ENCODE measurements at regions not wholly inside any gene's neighbourhood (a gene's known extent, or its start where the extent isn't known, plus 50 kb on each side); places are given as distances from the start of the nearest gene placed in this dataset.
A peak's percentile ranks its signal among the peaks of the same experiment; 100 is the strongest.
"Not testable (repeated sequence)": the region's sequence is repeated elsewhere in the genome, so short reads cannot be mapped to it uniquely, and the experiment has no call there.

DNA sequence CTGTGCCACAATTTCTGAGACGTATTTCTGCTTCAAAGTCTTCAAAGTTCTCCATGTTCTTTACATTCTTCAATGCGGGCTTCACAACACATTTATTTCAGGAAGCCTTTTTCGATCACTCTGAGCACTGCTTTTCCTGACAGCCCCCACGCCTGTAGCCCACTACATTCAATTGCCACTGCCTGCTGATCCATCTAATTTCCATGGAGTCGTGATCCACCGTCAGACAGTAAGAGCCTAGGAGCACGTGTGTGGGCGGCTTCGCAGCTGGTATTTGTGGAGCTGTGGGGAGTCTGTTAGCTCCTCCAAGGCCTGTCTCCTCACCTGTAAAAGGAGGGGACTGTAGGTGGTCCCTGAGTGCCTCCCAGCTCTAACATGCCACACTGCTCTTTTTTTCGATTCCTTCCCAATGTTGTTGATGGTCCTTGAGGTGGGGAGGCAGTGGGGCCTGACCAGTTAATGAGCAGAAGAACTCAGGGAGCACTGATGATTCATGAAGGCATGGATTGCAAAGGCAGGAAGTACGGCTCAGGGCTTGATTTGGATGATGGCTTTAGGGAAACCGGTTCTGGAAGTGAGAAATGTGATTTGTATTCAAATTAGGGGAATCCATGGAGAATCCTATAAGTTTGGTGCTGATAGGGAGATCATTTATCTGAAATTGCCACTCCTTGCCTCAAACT is 401.1 kb upstream of the PODXL start:
- no peak for DNase-seq

- no peak for DNase-seq
Observed at GRCh38 chr7:131956864-131957263, 400.4 kb upstream of the PODXL start.

DNA sequence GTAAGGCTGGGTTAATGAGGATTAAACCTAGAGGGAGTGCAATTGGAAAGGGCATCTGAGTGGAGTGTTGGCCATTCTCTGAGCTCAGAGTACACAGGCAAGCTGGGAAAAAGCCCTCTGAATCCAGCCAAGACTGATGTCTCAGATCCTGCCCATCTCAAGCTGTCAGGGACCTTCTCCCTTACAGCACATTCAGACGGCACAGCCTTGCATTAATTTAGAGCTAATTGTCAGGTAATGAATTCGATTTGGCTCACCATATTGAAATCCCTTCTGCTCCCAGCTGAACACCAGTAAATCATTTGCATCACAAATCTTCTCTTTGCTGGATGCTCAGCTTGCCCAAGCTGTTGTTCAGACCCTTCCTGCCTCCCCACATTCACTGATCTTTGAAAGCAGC is 399.3 kb upstream of the PODXL start:
- DNase-seq, result no peak

- no peak for DNase-seq
Observed at GRCh38 chr7:131953184-131953583, 396.8 kb upstream of the PODXL start.

DNA sequence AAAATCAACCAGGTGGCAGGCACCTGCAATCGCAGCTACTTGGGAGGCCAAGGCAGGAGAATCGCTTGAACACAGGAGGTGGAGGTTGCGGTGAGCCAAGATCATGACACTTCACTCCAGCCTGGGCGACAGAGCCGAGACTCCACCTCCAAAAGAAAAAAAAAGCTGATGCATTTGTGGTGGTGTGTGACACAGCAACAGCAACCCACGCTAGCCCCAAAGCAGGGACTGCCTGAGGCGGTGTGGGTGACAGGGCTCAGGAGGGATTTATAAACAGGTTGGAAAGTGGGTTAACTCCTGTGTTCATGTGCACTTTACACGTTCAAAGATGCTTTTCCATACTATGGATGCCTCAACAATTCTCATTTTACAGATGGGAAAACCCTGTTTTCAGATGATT is 395.9 kb upstream of the PODXL start:
- no peak for DNase-seq

DNA sequence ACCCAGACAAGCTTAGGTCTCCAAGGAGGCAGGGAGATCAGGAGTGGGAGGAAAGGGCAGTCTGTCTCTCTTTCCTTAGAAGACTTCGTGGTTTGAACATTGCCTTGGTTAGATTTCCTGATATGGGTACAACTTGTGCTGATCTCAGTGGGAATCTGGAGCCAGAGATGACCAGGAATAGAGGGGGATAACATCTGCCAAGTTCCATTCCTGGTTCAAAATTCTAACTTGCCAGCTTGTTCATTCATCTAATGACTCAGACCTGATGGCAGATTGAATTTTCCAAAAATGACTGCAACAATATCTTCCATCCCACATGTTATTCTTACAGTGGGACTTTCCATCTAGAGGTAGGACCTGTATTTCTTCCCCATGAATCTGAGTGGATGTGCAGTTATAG is 394.3 kb upstream of the PODXL start:
- no peak for DNase-seq

GRCh38 chr7:131949659-131950058 is 393.2 kb upstream of the PODXL start:
- DNase-seq, result no peak

- no peak for DNase-seq
Observed at GRCh38 chr7:131948434-131949053, 392.1 kb upstream of the PODXL start.

DNA sequence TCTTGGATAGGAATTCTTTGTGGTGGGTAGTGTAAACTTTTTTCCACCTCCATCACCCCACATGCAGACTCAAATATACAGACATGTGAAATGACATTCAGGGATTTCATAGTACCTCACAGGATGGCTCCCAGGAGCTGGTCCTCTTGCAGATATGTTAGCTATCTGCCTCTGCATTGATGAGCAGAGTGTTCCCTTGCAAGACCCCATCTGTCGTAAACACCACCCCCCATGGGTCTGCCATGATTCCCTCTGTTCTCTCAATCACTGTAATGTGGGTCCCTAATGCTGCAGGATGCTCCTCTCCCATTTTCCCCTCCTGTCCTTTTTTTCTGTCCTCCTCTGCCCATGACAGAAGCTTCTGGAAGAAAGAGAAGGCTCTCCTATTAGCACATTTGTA is 391.2 kb upstream of the PODXL start:
- no peak for DNase-seq

DNA sequence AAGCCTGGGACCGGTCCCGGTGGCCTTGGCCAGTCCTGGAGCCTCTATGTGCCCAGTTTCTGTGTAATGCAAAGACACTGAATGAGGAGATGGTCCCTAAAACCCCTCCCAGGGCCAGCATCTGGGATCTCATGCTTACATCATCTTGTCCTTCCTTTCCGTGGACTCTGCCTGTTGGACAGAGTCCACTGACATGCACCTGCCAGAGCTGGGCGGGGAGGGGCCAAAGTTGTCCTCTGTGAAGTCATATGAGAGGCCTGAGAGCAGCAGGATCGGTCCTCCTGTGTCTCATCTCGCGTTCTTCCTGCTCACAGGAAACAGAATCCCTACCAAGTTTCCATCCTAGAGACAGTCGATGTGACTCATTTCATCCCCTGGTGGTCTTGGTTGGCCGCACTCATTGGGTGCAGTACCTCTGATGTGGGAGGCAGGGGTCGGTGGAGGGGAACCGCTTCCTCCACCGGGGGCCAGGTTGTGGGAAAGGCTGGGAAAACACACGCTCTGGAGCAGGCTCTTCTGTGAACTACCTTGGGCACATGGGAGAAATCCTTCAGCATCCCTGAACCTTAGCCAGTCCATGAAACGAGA is 389.6 kb upstream of the PODXL start:
- DNase-seq, result no peak

DNA sequence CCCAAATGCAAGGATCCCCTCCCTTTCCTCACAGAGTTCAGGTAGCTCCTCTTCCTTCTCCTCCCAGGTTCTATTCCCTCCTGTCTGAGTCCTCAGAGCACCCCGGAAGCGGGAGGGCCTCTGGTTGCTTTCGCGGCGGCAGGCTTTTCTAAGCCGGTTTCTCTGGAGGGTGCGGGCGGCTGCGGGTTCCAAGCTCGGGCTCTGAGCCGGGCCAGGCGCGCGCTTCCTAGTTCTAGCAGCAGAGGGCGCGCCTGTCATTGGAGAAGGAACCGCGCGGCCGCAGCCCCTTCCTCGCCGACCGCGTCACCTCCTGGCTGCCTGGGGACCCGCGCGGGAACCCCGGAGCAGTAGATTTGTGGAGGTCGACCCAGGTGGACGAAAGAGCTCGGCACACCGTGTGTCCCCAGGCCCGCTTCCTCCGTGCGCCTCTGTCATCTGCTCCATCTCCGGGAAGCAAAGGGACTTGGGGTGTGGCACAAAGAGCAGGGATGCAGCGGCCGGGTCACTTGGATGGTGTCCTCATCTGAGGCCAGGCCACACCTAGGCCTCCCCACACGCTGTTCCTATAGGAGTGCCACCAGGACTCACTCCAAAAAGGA is 389.0 kb upstream of the PODXL start:
- peak; percentile 44 for DNase-seq

- DNase-seq, result no peak
Observed at GRCh38 chr7:131944556-131945069, 388.2 kb upstream of the PODXL start.

DNA sequence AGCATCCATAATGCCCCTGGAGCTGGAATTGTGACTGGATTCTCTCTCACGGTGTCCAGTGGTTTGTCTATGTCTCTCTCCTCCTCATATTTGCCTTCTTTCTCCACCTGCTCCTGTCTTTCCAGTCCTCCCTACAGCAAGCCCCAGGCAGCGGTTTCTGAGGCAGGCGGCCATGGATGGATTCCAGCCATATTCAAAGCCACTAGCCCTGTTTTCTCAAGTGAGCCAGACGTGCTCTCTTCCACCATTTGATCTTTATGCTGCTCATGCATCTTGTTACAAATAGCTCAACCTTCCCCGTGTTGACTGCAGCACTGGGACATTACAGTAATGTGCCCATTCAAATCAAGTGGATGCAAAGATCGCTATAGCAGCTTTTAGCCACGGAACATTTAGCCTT is 387.2 kb upstream of the PODXL start:
- no peak for DNase-seq

DNA sequence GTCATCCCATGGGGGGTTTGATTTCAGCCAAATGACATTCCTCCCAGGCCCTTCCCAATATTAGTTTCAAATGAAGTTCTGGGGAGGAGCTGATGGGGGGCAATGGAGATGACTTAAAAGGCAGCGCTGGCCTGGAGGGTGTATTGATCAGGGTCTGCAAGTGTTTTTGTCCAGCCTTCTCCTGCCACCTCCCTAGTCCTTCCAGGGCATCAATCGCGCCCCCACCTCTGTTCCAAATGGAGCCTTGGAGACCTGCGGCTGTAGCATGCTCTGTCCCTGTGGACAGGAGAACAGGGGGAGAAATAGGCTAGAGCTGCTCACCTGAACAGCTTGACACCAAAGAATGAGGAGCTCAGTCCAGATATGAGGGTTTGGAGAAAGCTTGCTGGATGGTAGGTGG is 386.8 kb upstream of the PODXL start:
- no peak for DNase-seq

- DNase-seq, result no peak
Observed at GRCh38 chr7:131942287-131943150, 386.1 kb upstream of the PODXL start.

GRCh38 chr7:131941291-131941690 is 384.9 kb upstream of the PODXL start:
- DNase-seq, result no peak

DNA sequence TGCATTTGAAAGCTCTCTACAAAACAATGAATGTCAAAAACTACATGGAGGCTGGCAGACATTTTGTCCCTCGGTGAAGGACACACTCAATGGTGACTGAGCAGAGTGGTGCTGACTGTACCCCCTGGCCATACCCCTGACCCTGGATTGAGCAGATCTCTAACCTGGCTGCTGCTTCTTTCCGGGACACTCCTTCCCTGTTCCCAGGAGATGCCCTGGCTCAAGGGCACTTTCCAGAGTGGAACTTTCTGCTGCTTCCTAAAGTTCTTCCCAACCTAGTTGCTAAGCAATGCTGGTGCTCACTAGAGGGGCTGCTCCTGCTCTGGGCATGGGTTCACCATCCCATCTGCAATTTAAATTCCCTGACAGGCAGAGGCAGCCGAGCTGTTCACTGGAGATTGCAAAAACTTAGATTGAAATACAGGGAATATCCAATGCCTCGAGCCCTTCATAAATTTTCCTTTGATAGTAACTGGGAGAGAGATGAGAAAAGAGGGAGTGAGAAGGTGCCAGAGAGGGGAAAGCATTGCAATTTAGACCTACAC is 384.3 kb upstream of the PODXL start:
- no peak for DNase-seq

DNA sequence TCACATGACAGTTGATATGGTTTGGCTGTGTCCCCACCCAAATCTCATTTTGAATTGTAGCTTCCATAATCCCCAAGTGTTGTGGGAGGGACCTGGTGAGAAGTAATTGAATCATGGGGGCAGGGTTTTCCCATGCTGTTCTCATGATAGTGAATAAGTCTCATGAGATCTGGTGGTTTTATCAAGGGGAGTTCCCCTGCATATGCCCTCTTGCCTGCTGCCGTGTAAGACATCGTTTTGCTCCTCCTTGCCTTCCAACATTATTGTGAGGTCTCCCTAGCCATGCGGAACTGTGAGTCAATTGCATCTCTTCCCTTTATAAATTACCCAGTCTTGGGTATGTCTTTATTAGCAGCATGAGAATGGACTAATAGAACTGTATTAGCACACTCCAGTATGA is 382.4 kb upstream of the PODXL start:
- DNase-seq, result not testable (repeated sequence)

DNA sequence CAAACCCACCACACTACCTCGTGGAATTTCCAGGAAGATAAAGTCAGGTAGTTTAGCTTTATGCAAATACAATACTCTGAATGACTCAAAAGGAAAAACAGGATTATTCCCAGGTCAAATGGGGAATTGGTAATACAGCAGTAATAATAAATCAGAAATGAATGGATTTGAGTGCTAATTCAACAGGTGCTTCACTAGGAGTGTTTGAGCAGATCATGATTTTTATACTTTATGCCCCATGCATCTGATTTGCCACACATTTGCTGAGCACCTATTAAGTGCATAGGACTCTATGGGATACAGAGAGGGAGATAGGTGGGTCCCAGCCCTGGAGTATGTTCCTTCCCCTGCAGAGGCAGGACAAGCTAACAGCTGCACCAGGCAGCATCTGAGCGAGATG is 381.4 kb upstream of the PODXL start:
- no peak for DNase-seq

GRCh38 chr7:131935180-131935579 is 378.8 kb upstream of the PODXL start:
- no peak for DNase-seq

DNA sequence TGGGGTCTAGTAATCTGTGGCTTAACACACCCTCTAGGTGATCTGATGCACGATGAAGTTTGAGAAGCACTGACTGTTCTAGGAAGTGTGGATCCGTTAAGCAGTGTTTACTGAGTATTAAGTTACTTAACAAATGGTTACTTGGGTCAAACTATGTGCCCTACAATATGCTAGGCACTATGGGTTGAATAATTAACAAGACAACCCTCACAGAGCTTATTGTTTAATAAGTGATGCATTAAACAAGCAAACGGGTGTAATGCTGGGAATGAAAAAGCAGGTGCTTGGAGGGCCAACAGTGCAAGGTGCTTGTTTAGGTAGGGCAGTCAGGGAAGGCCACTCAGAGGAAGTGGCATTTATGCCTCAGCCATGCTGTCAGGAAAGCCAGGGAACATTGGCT is 378.0 kb upstream of the PODXL start:
- no peak for DNase-seq

GRCh38 chr7:131933751-131934289 is 377.4 kb upstream of the PODXL start:
- no peak for DNase-seq

Data from EL (cell line).